NCI-H2029 (cell line): ENCODE measurements at regions not wholly inside any gene's neighbourhood (a gene's known extent, or its start where the extent isn't known, plus 50 kb on each side); places are given as distances from the start of the nearest gene placed in this dataset.

Experiments
- DNase-seq: peaks from one replicate; lab custom pipeline; 2025; lab: John Stamatoyannopoulos, UW

DNA sequence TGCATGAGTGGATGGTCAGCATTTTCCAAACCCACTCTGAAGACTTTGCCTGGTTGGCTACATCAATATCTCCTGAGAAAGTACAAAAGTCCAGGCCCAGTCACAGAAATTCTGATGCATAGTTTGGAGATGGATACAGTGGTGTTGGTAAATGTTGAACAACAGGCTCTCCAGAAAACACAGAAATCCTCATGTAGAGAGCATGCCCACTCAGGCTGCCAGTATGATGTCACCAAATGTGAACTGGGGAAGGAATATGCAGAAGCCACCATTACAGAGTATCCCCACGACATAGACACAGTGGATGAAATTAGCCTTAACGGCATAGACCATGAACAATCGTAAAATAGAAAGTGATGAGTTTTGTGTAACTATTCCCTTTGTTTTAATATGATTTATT, 97.1 kb upstream of the NXT1 start:
- no peak for DNase-seq

DNA sequence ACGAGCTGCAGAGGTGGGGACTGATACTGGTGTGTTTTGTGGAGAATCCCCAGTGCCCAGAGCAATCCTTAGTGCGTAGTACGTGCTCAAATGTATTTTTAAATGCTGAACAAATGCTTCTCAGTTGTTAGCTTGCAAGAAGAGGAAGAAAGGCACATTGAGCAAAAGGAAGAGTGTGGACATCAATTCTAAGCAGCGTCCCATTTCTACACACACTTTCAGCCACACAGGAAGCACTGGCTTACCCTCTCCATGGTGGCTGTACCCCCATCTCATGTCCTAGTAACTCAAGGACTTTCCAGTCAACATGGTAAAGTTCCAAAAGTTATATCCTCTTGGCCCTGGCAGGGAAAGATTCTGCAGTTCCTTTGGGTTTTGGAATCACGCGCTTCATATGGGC, 98.8 kb upstream of the NXT1 start:
- no peak for DNase-seq

DNA sequence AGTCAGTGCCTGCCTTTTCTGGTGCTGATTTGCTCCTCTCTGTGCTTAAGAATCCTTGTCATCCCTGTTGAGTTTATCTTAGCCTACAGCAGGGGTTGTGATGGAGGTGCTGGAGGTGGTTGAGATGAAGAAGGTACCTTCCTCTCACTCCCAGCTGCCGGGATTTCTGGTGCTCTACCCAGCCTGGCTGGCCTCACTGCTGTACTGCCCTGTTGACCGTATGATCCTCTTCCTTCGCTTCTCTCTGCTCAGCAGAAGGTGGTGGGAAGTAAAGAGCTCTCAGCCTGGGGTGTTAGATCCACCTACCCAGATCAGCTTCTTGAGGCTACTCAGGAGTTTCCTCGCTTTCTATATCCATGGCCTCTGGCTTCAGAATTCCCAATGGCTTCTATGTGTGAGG, 101.0 kb upstream of the NXT1 start:
- no peak for DNase-seq

DNA sequence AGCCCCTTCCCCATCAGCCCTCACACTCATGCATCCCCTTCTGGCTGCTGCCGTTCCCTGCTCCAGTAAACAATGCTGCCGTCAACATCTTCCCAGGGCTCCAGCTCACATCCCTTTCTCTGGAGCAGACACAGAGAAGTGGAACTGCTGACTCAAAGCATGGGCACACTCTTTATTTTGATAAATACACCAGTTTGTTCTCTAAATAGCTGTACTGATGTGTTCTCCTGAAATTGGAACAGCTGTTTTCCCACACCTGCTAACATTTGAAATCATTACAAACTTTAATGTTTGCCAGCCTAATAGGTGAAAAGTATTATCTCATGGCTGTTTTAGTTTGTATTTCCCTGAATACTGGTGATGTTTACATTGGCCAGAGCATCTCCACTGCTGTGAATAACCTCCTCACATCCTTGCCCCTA, 102.1 kb upstream of the NXT1 start:
- no peak for DNase-seq

DNA sequence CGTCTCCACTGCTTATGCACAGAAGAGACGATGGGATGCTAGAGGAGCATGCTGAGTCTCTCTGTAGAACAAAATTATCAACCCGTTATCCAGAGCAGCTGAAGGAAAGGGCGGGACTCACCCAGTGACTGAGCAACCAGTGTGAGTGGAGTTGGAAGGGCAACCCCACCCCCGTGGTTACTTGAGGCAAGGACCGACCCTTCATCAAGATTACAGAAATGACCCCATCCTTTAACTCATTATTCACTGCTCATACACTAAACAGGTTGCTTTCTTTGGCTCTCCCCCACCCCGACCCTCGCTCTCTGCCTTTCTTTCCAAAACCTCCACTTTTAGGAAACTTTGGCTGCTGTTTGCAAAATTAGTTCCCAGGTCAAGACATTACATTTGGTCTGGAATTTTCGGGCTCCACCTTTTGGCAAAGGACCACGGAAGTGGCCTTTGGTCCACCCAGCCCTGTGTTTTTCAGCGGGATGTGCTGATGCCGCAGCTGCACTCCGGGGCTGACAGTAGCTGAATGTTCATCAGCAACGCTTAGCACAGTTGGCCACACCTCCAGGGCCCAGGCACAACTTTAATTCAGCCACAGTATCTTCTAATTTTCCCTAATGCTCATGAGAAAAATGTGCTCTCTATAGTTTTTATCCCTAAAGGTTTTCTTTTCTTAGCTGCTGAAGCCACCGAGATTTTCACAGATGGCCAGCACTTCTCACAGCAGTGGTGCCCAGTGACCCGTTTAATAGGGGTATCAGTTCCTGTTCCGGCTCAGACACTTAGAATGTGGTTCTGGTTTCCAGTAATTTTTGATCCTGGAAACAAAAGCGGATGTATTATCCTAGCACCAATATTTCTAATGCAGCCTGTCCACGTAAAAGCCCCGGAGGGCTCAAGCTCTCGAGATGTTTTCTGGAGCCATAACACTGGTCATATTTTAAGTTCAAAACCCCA, 103.6 kb upstream of the NXT1 start:
- no peak for DNase-seq

DNA sequence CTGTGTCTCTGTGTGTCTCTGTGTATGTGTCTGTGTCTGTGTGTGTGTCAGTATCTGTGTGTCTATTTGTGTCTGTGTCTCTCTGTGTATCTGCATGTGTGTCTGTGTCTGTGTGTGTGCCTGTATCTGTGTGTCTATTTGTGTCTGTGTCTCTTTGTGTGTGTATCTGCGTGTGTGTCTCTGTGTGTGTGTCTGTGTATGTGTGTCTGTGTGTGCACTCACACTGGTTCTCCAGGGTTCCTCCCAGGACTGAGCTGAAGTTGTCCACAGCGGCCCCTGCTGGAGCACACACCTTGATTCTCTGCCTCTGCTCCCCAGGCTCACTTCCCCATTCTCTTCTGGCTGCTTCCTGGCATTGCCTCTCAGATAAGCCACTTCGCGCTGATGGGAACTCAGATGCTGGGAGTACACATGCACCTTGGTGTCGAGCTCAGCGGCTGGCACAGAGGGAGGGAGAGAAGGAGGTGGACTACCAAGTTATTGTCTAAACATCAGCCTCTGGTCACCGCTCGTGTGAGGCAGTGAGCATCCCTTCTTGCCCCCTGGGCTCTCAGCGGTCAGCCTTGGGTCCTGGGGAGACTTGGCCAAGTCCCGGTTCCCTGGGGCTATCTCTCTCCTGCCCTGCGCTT, 104.9 kb upstream of the NXT1 start:
- no peak for DNase-seq

DNA sequence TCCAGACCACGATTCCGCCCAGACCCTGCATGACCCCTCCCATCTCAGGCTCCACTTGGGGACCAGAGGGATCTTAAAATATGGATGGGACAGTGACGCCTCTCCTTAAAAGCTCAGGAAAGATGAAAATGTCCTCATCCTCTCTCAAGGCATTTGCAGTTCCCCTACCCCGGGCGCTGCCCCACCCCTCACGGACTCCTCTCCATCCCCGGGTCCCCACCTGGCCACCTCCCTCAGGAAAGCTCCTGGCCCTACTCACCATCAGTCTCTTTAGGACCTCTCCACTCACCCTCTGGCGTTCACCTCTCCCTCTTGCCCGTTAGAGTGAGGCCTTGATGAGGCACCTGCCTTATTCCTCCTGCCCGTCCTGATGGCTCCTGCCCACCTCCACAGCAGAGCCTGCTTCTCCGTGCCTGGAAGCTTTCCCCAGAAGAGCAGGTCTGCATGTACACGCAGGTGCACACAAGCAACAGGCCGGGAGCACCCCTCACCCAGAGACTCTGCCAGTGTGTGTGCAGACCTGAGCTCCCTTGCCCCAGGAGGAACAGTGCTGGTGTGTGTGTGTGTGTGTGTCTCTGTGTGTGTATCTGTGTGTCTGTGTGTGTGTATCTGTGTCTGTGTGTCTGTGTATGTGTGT, 105.6 kb upstream of the NXT1 start:
- DNase-seq: no peak

DNA sequence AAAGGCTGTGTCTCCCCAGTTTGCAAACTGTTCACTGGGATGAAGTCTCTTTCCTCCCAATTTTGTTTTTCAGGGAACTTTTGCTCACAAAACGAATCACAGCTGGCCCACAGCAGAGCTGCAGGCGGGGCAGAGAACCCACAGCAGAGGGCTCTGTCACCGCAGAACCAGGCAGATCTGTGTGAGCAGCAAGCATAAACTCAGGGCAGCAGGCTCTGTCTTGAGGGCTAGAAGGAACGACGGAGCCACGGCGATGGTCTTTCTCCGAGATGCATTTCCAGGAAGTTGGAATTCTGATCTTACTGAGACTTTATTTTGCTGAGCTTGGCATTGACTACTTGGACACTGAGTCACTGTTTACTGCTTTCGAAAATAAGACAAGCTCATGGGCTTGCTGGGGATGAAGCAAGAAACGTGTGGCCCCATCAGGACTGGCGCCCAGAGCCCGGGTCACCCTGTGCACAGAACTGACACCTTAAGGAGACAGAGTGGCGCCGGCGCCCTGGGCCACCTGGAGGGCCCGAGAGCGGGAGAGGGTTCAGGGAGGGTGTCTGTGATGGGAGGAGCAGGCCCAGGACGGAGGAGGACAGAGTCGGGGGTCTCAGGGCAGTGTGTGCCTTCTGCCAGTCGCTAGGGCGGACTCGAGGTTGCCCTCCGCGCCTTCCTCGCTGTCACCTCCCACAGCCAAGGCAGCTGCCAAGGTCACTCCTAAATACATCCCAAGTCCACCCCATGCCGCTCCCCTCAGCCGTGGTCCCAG, 106.3 kb upstream of the NXT1 start:
- DNase-seq: no peak

DNA sequence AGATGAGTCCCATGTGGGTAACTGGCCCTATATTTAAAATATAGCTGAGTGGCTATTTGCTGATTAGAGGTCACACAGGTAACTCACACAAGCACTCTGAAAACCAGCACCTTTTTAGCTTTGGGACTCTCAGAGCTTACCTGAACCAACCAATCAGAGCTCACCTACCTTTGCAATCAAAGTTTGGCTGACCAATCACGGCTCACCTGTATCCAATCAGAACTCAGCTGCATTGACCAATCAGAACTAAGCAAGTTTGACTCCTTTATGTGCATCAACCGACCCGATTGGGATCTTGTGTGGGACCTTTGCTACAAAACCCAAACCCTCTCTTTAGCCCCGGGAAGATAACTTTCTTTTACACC, 106.8 kb upstream of the NXT1 start:
- DNase-seq: no peak

DNA sequence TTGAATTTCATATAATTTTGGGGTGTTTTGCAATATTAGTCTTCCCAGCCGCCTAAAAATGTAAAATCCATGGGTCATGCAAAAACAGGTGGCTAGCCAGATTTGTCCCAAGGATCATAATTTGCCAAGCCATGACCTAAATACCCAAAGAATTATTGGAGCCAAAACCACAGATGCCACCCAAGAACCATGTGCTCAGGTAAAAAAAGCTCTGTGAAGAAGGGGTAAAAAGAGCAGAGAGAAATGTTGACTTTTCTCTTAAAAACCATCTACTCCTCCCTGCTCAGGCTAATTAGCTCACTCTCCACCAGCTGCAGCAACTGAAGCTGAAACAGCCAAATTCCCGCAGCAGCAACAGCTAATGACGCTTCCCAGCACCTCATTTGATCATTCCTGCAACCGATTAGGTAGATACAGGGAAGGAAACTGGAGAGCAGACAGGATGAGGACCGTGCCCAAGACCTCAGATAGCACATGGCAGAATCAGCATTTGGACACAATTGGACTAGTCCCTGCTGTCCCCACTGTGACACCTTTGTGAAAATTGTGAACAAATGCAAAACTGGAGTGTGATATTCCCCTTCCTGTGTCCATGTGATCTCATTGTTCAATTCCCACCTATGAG, 107.9 kb upstream of the NXT1 start:
- DNase-seq: no peak

DNA sequence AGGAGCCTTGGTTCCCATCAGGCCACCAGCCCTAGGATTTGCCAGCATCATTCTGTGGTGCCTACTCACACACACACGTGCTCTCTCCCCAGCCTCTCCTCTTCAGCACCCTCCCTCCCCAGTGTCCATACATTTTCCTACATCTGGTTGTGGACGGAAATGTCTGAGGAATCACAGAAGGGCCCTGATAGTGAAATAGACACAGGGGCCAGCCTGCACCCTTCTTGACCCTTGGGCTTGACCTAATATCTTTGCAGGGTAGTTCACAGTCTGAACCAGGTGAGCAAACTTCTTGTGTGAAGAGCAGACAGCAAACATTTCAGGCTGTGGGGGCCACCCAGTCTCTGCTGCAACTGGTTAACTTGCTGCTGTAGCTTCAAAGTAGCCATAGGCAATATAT, 108.5 kb upstream of the NXT1 start:
- DNase-seq: no peak

DNA sequence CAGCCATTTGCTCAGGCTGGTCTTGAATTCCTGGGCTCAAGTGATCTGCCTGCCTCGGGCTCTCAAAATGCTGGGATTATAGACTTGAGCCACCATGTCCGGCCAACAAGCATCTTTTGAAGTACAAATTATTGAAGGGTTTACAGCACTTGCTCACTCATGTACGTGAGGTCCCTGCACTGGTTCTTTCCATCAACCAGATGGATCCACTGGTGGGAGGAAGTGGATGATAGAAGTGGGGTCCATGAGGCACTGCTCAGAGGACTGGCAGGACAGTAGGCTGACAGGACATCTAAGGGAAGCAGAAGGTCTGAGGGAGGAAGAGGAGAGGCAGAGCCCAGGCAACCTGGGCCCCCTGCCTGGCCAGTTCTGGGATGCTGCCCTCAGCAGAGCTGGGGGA, 109.2 kb upstream of the NXT1 start:
- no peak for DNase-seq

DNA sequence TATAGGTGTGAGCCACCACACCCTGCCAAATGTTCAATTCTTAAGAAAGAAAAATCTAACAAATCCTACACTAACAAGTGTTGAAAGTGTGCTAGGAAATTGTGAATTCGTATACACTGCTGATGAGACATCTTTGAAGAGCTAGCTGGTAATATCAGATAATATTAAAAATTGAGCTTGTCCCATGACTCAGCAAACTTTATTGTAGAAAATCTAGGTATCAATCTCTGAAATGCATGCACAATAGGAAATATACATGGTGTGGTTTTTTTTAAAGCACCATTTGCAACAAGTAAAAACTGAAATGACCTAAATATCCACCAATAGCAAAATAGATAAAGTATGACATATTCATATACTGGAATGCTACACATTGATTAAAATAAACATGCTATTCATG, 110.1 kb upstream of the NXT1 start:
- DNase-seq: no peak

DNA sequence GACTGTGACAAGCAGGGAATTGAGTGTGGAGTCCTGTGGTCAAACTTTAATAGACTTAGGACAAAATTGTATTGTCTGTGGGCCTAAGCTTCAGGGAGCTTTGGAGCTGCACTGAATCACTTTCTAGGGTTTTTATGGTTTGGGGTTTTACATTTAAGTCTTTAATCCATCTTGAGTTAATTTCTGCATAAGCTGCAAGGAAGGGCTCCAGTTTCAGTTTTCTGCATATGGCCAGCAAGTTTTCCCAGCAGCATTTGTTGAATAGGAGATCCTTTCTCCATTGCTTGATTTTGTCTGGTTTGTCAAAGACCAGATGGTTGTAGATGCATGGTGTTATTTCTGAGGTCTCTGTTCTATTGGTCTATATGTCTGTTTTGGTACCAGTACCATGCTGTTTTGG, 113.4 kb upstream of the NXT1 start:
- DNase-seq: no peak

DNA sequence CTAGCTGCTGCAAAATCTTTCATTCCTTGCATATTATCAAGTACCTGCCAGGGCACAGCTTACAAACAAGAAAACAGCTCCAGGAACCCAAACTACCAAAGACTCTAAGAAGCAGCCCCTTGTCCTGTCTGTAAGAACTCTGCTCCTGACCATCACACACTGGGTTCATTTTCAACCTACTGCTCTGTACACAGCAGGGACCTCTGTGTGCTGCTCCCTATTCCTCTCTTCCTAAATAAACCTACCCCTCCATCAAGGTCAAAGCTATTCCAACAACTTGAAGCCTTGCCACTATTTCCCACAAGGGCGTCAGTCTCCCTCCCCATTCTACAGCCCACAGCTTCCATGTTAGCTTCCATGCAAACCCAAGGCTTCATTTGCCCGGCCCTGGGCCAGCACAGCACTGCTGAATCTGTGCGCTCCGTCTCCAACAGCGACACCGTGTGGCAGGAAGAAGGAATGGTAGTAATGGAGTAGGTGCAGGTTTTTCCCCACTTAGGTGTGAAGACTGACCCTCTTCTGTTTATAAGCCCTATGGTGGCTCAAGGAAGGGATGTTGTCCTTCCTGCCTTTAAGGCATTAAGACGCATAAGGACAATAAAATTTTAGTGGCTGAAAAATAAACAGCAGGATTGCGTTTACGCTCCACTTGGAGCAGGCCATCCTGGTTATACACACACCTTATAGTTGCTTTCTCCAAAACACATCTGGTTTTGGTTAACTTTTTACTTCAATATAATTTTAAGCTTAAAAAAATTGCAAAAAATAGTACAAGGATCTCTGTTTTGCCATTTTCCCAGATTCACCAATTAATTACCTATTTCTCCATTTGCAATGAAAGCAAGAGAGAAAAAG, 115.2 kb upstream of the NXT1 start:
- DNase-seq: peak; percentile 36

DNA sequence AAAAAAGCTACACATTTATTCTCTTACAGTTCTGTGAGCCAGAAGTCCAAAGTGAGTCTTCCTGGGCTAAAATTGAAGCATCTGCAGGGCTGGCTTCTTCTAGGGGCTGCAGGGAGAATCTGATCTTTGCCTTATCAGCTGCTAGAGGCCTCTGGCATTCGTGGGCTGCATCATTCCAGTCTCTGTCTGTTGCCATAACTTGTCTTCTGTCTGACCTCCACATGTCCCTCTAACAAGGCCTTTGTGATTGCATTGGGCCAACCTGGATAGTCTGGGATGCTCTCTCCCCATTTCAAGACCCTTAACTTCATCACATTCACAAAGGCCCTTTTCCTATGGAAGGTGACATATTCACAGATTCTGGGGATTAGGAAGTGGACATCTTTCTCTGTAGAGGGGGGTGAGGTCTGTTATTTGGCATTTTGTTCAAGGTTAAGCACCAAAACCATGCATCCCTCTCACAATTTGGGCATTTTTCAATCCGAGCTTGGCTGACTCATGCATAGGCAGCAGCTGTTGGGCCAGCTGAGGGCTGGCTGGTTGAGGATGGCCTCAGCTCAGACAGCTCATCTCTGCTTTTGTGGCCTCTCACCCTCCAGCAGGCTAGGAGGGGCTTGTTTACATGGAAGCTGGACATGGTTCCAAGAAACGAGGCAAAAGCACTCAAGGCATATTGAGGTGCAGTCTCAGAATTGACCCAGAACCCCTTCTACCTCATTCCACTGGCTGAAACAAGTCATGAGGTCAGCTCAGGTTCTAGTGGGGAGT, 116.1 kb upstream of the NXT1 start:
- no peak for DNase-seq

DNA sequence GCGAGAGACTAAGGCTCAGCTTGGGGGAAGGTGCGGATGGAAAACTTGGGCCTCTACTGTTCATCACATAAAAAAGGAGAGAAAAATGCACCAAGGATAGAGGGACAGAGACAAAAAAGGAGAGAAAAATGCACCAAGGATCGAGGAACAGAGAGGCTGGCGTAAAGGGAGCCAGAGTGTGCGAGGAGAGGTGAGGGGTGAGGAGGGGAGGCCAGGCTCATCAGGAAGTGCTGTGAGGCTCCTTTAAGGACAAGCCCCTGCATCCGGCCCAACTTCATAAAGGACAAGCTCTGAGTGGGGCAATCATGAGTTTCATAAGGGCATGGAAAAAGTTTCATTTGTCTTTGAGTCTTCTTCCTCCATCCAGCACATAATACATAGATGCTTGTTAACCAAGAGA, 117.2 kb upstream of the NXT1 start:
- DNase-seq: no peak

DNA sequence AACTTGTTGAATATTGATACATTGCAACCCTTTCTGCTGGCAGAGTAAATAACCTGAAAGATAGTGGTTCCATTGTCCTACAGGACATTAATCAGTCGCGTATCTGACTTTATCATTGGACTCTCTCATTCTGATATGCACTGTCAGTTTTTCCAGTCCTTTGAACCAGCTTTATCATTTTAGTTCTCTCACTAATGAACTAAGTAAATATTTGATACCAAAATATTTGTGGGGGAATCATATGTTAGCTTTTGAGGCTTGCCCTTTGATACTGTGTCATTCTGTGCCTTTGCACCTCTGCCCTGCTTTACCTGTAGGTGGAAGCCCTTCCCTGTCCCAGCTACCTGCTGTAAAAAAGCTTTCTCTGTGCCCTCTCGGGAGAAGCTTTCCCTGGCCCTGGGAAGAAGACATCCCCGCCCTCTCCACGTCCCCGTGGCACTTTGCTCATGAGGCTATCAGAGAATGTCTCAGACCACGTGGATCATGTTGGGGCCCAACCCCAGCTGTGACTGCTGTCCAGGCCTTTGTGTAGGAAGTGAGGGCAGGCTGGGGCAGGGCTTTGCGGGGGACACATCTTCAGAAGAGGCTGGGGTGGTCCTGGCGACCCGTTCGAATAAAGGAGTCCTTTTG, 117.8 kb upstream of the NXT1 start:
- DNase-seq: no peak

DNA sequence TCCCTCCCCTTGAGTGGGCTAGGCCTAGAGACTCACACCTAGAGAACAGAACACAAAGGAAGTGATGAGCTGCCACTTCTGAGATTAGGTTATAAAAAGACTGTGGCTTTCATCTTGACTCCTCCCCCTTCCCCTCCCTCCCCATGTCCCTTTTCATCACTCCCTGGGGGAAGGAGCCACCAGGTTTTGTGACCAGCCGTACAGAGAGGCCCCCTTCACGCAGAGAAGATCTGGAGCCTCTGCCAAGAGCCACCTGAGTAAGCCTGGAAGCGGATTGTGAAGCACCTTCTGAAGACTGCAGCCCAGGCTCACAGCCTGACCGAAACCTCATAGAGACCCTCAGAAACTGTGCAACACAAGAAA, 118.4 kb upstream of the NXT1 start:
- no peak for DNase-seq
